GM12878 (cell line): ENCODE measurements at regions not wholly inside any gene's neighbourhood (a gene's known extent, or its start where the extent isn't known, plus 50 kb on each side); places are given as distances from the start of the nearest gene placed in this dataset.

Experiments used
- ATAC-seq: fragments of 200-7000 bp; cut with Tn5 transposase; 3 replicates; pipeline ENCODE4 v1.9.1; 2020; ENCODE audit warnings: mild to moderate bottlenecking, moderate library complexity
- BruUV-seq: library from RNA; stranded (reverse); fragments of 400-500 nt; replicated peaks from 2 replicates; lab custom pipeline; 2021; lab: Mats Ljungman, UMichigan
- CTCF ChIA-PET: fragments of 300-600 bp; sonication (Branson Sonifier 250); formaldehyde crosslinking; extraction: SDS; loops from one replicate; lab custom pipeline; 2021; ENCODE audit warnings: inconsistent platforms; lab: Yijun Ruan, JAX
- POLR2A ChIA-PET: fragments of 350-600 bp; formaldehyde crosslinking; extraction: SDS; loops from one replicate; lab custom pipeline; 2021; ENCODE audit warnings: inconsistent platforms; lab: Charles Lee
- RAD21 ChIA-PET: fragments of 300-600 bp; sonication (Branson Sonifier 250); formaldehyde crosslinking; loops from one replicate; lab custom pipeline; 2023; ENCODE audit warnings: antibody characterized with exemption; ENCODE audit not compliant: unreplicated experiment; lab: Charles Lee
- SMC1A ChIA-PET: fragments of 300-600 bp; sonication (Branson Sonifier 250); formaldehyde crosslinking; loops from one replicate; lab custom pipeline; 2023; ENCODE audit not compliant: unreplicated experiment, uncharacterized antibody; lab: Charles Lee
- DNase-seq: peaks from one replicate; pipeline ENCODE4 v3.0.0-alpha.2; 2011; ENCODE audit warnings: low read depth, low spot score
- FAIRE-seq: peaks from 3 replicates; lab custom pipeline; 2011; peaks lifted over from hg19 to GRCh38; lab: Jason Lieb, UNC
- H2AFZ ChIP-seq: 2 replicates; pipeline ENCODE4 v1.6.0; 2011; ENCODE audit warnings: low read depth, low read length, control low read depth; ENCODE audit not compliant: control insufficient read depth
- H3K27ac ChIP-seq: 2 replicates; pipeline ENCODE4 v1.5.1; 2011; ENCODE audit warnings: control low read depth; ENCODE audit not compliant: control insufficient read depth, insufficient read depth
- H3K27me3 ChIP-seq, 2 experiments: replicated peaks in 1 of 2; 2 replicates each; pipeline versions ENCODE4 v1.6.0 to v1.6.1; 2011; ENCODE audit warnings: low read length in 1 of 2; ENCODE audit not compliant: control insufficient read depth in 2 of 2, insufficient read depth in 2 of 2
- H3K36me3 ChIP-seq, 2 experiments: 2 replicates each; pipeline ENCODE4 v1.5.1; 2011; ENCODE audit warnings: low read length in 1 of 2; ENCODE audit not compliant: control insufficient read depth in 2 of 2, insufficient read depth in 2 of 2
- H3K4me1 ChIP-seq: 2 replicates; pipeline ENCODE4 v1.6.1; 2011; ENCODE audit warnings: mild to moderate bottlenecking, low read length, moderate library complexity, mixed read lengths; ENCODE audit not compliant: control insufficient read depth, insufficient read depth
- H3K4me2 ChIP-seq: 2 replicates; pipeline ENCODE4 v1.6.0; 2011; ENCODE audit warnings: control low read depth; ENCODE audit not compliant: control insufficient read depth, insufficient read depth
- H3K4me3 ChIP-seq: fragments of 200-600 bp; sonication (generic); 2 replicates; pipeline ENCODE4 v1.5.1; 2016
- H3K79me2 ChIP-seq: 2 replicates; pipeline ENCODE4 v1.6.0; 2011; ENCODE audit warnings: low read length; ENCODE audit not compliant: control insufficient read depth, insufficient read depth
- H3K9ac ChIP-seq: 2 replicates; pipeline ENCODE4 v1.8.0; 2011; ENCODE audit warnings: low read length, control low read depth, mixed read lengths; ENCODE audit not compliant: control insufficient read depth, insufficient read depth
- H3K9me3 ChIP-seq: replicated peaks from 3 replicates; pipeline ENCODE4 v1.5.1; 2011; ENCODE audit warnings: mild to moderate bottlenecking, low read length; ENCODE audit not compliant: control insufficient read depth, insufficient read depth
- H4K20me1 ChIP-seq: 2 replicates; pipeline ENCODE4 v1.6.0; 2011; ENCODE audit not compliant: control insufficient read depth, insufficient read depth
- BCL11A ChIP-seq: IDR thresholded peaks from 2 replicates; pipeline ENCODE4 v1.6.1; 2011; ENCODE audit warnings: low read depth, low read length
- CEBPB ChIP-seq, 2 experiments: fragments of 150-350 bp in 1 of 2; IDR thresholded peaks; 2 replicates each; pipeline ENCODE4 v1.6.1; 2012 to 2014; ENCODE audit warnings: low read depth in 2 of 2, low read length in 2 of 2, borderline replicate concordance in 1 of 2, inconsistent platforms in 1 of 2
- CEBPZ ChIP-seq: fragments of 150-350 bp; IDR thresholded peaks from 2 replicates; pipeline ENCODE4 v1.6.1; 2016; ENCODE audit warnings: low read depth, low read length
- FOXK2 ChIP-seq: fragments of 450-650 bp; IDR thresholded peaks from 2 replicates; pipeline ENCODE4 v1.6.1; 2017; ENCODE audit warnings: mild to moderate bottlenecking, moderate library complexity
- NFIC ChIP-seq: IDR thresholded peaks from 2 replicates; pipeline ENCODE4 v1.6.1; 2012; ENCODE audit warnings: low read depth, mild to moderate bottlenecking, inconsistent platforms, low read length, moderate library complexity
- PRDM15 ChIP-seq: fragments of 450-650 bp; formaldehyde crosslinking; IDR thresholded peaks from 2 replicates; pipeline ENCODE4 v1.4.0; 2020; ENCODE audit warnings: mild to moderate bottlenecking, moderate library complexity
- REST ChIP-seq: IDR thresholded peaks from 2 replicates; pipeline ENCODE4 v1.6.1; 2012; ENCODE audit warnings: mild to moderate bottlenecking, low read depth, low read length
- SP1 ChIP-seq: IDR thresholded peaks from one replicate; pipeline ENCODE4 v1.6.1; 2011; ENCODE audit warnings: low read depth, low read length
- STAT1 ChIP-seq: fragments of 450-650 bp; conservative IDR thresholded peaks from 2 replicates; pipeline ENCODE4 v1.6.1; 2014; ENCODE audit warnings: antibody characterized with exemption, mild to moderate bottlenecking
- SUZ12 ChIP-seq: fragments of 200-600 bp; sonication (generic); IDR thresholded peaks from one replicate; pipeline ENCODE4 v1.6.1; 2018; ENCODE audit warnings: antibody characterized with exemption, mild to moderate bottlenecking; ENCODE audit not compliant: unreplicated experiment
- TAF1 ChIP-seq: IDR thresholded peaks from 2 replicates; pipeline ENCODE4 v1.6.1; 2011; ENCODE audit warnings: mild to moderate bottlenecking, low read depth, low read length, borderline replicate concordance
- YY1 ChIP-seq: IDR thresholded peaks from 2 replicates; pipeline ENCODE4 v1.6.1; 2011; ENCODE audit warnings: low read depth, mild to moderate bottlenecking, low read length
- ZBTB33 ChIP-seq: fragments of 450-650 bp; IDR thresholded peaks from 2 replicates; pipeline ENCODE4 v1.6.1; 2017; ENCODE audit warnings: mild to moderate bottlenecking
- in situ Hi-C: fragments of 300-500 bp; cut with MboI; formaldehyde crosslinking; loops from 9 replicates; pipeline ENCODE4 v1.14.3; 2018; ENCODE audit warnings: mixed read lengths
- intact Hi-C: fragments of 100-400 bp; cut with micrococcal nuclease; formaldehyde crosslinking; loops from one replicate; pipeline ENCODE4 v1.14.2; 2022; ENCODE audit not compliant: unreplicated experiment

GRCh38 chr14:42750771-42751170 is 1144.1 kb downstream of the LRFN5 start:
- H3K9ac ChIP-seq, result no peak overlapping the region
- no peaks in the 10 kb centered on the region for H3K36me3 ChIP-seq
- ATAC-seq (no peak), FAIRE-seq (no peak), DNase-seq (no peak)
- H4K20me1 ChIP-seq, result no peaks in the 10 kb centered on the region
- CTCF ChIA-PET, result no interaction called here
- no peaks in the 10 kb centered on the region for H3K27me3 ChIP-seq
- SMC1A ChIA-PET, result no interaction called here
- H2AFZ ChIP-seq, result no peak overlapping the region
- H3K4me3 ChIP-seq, result no peak overlapping the region
- no peaks in the 10 kb centered on the region for H3K79me2 ChIP-seq
- H3K27ac ChIP-seq, result no peak overlapping the region
- no TSS peak for BruUV-seq
- intact Hi-C loops (no loop called here), in situ Hi-C loops (no loop called here)
- POLR2A ChIA-PET, result no interaction called here
- H3K4me2 ChIP-seq, result no peak overlapping the region
- H3K4me1 ChIP-seq, result no peaks in the 10 kb centered on the region
- no peaks in the 10 kb centered on the region for H3K9me3 ChIP-seq
- RAD21 ChIA-PET, result no interaction called here
- TF ChIP-seq PRDM15, result no peak
- no peak for TF ChIP-seq YY1
- TF ChIP-seq SUZ12, result no peak
- TF ChIP-seq CEBPB (IDR thresholded peaks at IDR 0.05; ENCODE audit: borderline replicate concordance in 1 of 2, low read depth in 2 of 2, low read length in 2 of 2), result no peak
- TF ChIP-seq NFIC, result no peak
- no peak for TF ChIP-seq SP1
- no peak for TF ChIP-seq ZBTB33
- no peak for TF ChIP-seq BCL11A
- no peak for TF ChIP-seq CEBPZ
- no peak for TF ChIP-seq STAT1
- TF ChIP-seq REST, result no peak
- no peak for TF ChIP-seq FOXK2
- TF ChIP-seq TAF1, result no peak
